ENCODE measurements at regions not wholly inside any gene's neighbourhood (a gene's known extent, or its start where the extent isn't known, plus 50 kb on each side); places are given as distances from the start of the nearest gene placed in this dataset.
"Not testable (repeated sequence)": the region's sequence is repeated elsewhere in the genome, so short reads cannot be mapped to it uniquely, and the experiment has no call there.

- H3K4me3 Mint-ChIP-seq; DNase-seq; POLR2A ChIA-PET; ATAC-seq; H3K27me3 ChIP-seq (ENCODE audit: control insufficient read depth in 2 of 2, insufficient read depth in 2 of 2, low read length in 2 of 2); H3K4me3 ChIP-seq (ENCODE audit: low read length); CTCF ChIA-PET; H3K36me3 ChIP-seq (ENCODE audit: control insufficient read depth in 2 of 3, insufficient read depth in 3 of 3, low read length in 3 of 3); H3K4me1 ChIP-seq (ENCODE audit: control insufficient read depth in 2 of 2, insufficient read depth in 2 of 2, low read length in 2 of 2); H3K27ac ChIP-seq (ENCODE audit: low read depth, low read length); H3K9me3 ChIP-seq (ENCODE audit: control insufficient read depth in 2 of 3, low read length in 3 of 3); intact Hi-C loops (cut with micrococcal nuclease); H3K27me3 Mint-ChIP-seq; H3K4me1 Mint-ChIP-seq: not testable (repeated sequence)
- Mint-ChIP-seq H3K36me3 (peaks cover 0 to 12% (median 3%) of the 10 kb centered on the region in 5 donors), H3K9me3 (peaks cover 0 to 15% (median 2%) of the 10 kb centered on the region in 11 donors), H3K27ac (peak overlapping the region in 1 of 9 donors; percentile 1)
Observed at GRCh38 chr1:59217439-59217838, 79.5 kb upstream of the FGGY start.

GRCh38 chr1:59218521-59219236 is 78.2 kb upstream of the FGGY start:
- CTCF ChIA-PET = no interaction called here
- peaks cover 0 to 4% (median 0%) of the 10 kb centered on the region in 7 donors for H3K4me1 Mint-ChIP-seq
- Histone ChIP-seq H3K9me3 (ENCODE audit: control insufficient read depth in 2 of 3, low read length in 3 of 3) (no peaks in the 10 kb centered on the region), H3K4me1 (ENCODE audit: control insufficient read depth in 2 of 2, insufficient read depth in 2 of 2, low read length in 2 of 2) (no peaks in the 10 kb centered on the region), H3K27ac (ENCODE audit: low read depth, low read length) (no peak overlapping the region), H3K36me3 (ENCODE audit: control insufficient read depth in 2 of 3, insufficient read depth in 3 of 3, low read length in 3 of 3) (no peaks in the 10 kb centered on the region), H3K4me3 (ENCODE audit: low read length) (no peak overlapping the region), H3K27me3 (ENCODE audit: control insufficient read depth in 2 of 2, insufficient read depth in 2 of 2, low read length in 2 of 2) (no peaks in the 10 kb centered on the region)
- POLR2A ChIA-PET = no interaction called here
- intact Hi-C loops (cut with micrococcal nuclease) = no loop called here
- H3K27me3 Mint-ChIP-seq = peaks cover 0 to 4% (median 0%) of the 10 kb centered on the region in 5 donors
- H3K36me3 Mint-ChIP-seq = peaks cover 0 to 12% (median 3%) of the 10 kb centered on the region in 5 donors
- H3K9me3 Mint-ChIP-seq = peaks cover 0 to 15% (median 2%) of the 10 kb centered on the region in 11 donors
- no peak overlapping the region for H3K4me3 Mint-ChIP-seq
- H3K27ac Mint-ChIP-seq = no peak overlapping the region
- ATAC-seq = no peak
- no peak for DNase-seq

- intact Hi-C loops (cut with micrococcal nuclease) = no loop called here
- H3K27ac ChIP-seq (ENCODE audit: low read depth, low read length) = no peak overlapping the region
- Mint-ChIP-seq H3K4me3 (no peak overlapping the region), H3K27ac (no peak overlapping the region), H3K9me3 (peaks cover 0 to 15% (median 2%) of the 10 kb centered on the region in 11 donors), H3K36me3 (peaks cover 0 to 7% (median 3%) of the 10 kb centered on the region in 5 donors), H3K4me1 (peaks cover 0 to 4% (median 0%) of the 10 kb centered on the region in 7 donors), H3K27me3 (peaks cover 0 to 4% (median 0%) of the 10 kb centered on the region in 5 donors)
- ATAC-seq (no peak), DNase-seq (no peak)
- H3K36me3 ChIP-seq (ENCODE audit: control insufficient read depth in 2 of 3, insufficient read depth in 3 of 3, low read length in 3 of 3) = no peaks in the 10 kb centered on the region
- H3K4me3 ChIP-seq (ENCODE audit: low read length) = no peak overlapping the region
- H3K27me3 ChIP-seq (ENCODE audit: control insufficient read depth in 2 of 2, insufficient read depth in 2 of 2, low read length in 2 of 2) = no peaks in the 10 kb centered on the region
- ChIA-PET POLR2A (no interaction called here), CTCF (no interaction called here)
- no peaks in the 10 kb centered on the region for H3K9me3 ChIP-seq (ENCODE audit: control insufficient read depth in 2 of 3, low read length in 3 of 3)
- H3K4me1 ChIP-seq (ENCODE audit: control insufficient read depth in 2 of 2, insufficient read depth in 2 of 2, low read length in 2 of 2) = no peaks in the 10 kb centered on the region
Observed at GRCh38 chr1:59219916-59220315, 77.0 kb upstream of the FGGY start.

- Mint-ChIP-seq H3K36me3 (peaks cover 0 to 6% (median 3%) of the 10 kb centered on the region in 5 donors), H3K4me3 (no peak overlapping the region), H3K27ac (no peak overlapping the region), H3K9me3 (peaks cover 0 to 15% (median 2%) of the 10 kb centered on the region in 11 donors), H3K4me1 (peaks cover 0 to 4% (median 0%) of the 10 kb centered on the region in 7 donors), H3K27me3 (peaks cover 0 to 4% (median 0%) of the 10 kb centered on the region in 5 donors)
- CTCF ChIA-PET = no interaction called here
- H3K36me3 ChIP-seq (ENCODE audit: control insufficient read depth in 2 of 3, insufficient read depth in 3 of 3, low read length in 3 of 3) = no peaks in the 10 kb centered on the region
- ATAC-seq (peak; percentile 38), DNase-seq (no peak)
- H3K9me3 ChIP-seq (ENCODE audit: control insufficient read depth in 2 of 3, low read length in 3 of 3) = no peaks in the 10 kb centered on the region
- POLR2A ChIA-PET = no interaction called here
- H3K27me3 ChIP-seq (ENCODE audit: control insufficient read depth in 2 of 2, insufficient read depth in 2 of 2, low read length in 2 of 2) = no peaks in the 10 kb centered on the region
- intact Hi-C loops (cut with micrococcal nuclease) = no loop called here
- no peak overlapping the region for H3K27ac ChIP-seq (ENCODE audit: low read depth, low read length)
- H3K4me3 ChIP-seq (ENCODE audit: low read length) = no peak overlapping the region
- H3K4me1 ChIP-seq (ENCODE audit: control insufficient read depth in 2 of 2, insufficient read depth in 2 of 2, low read length in 2 of 2) = no peaks in the 10 kb centered on the region
Observed at GRCh38 chr1:59220356-59220755, 76.5 kb upstream of the FGGY start.

GRCh38 chr1:59223198-59223597 is 73.7 kb upstream of the FGGY start:
- H3K36me3 ChIP-seq (ENCODE audit: control insufficient read depth in 2 of 3, insufficient read depth in 3 of 3, low read length in 3 of 3) = no peaks in the 10 kb centered on the region
- H3K27ac ChIP-seq (ENCODE audit: low read depth, low read length) = no peak overlapping the region

GRCh38 chr1:59223989-59224634 is 72.8 kb upstream of the FGGY start:
- no peaks in the 10 kb centered on the region for H3K36me3 Mint-ChIP-seq

More at GRCh38 chr1:59223198-59223597, 73.7 kb upstream of the FGGY start:
- no peak for ATAC-seq
- Mint-ChIP-seq H3K9me3 (peaks cover 0 to 4% (median 0%) of the 10 kb centered on the region in 11 donors), H3K4me3 (no peak overlapping the region), H3K4me1 (peaks cover 0 to 2% (median 0%) of the 10 kb centered on the region in 7 donors), H3K27ac (no peak overlapping the region), H3K36me3 (no peaks in the 10 kb centered on the region), H3K27me3 (no peaks in the 10 kb centered on the region)
- DNase-seq = no peak
- ChIA-PET CTCF (no interaction called here), POLR2A (no interaction called here)
- Histone ChIP-seq H3K4me3 (ENCODE audit: low read length) (no peak overlapping the region), H3K4me1 (ENCODE audit: control insufficient read depth in 2 of 2, insufficient read depth in 2 of 2, low read length in 2 of 2) (no peaks in the 10 kb centered on the region), H3K9me3 (ENCODE audit: control insufficient read depth in 2 of 3, low read length in 3 of 3) (no peaks in the 10 kb centered on the region), H3K27me3 (ENCODE audit: control insufficient read depth in 2 of 2, insufficient read depth in 2 of 2, low read length in 2 of 2) (no peaks in the 10 kb centered on the region)
- intact Hi-C loops (cut with micrococcal nuclease) = no loop called here

More at GRCh38 chr1:59223989-59224634, 72.8 kb upstream of the FGGY start:
- DNase-seq = no peak
- H3K4me3 Mint-ChIP-seq = no peak overlapping the region
- H3K27ac ChIP-seq (ENCODE audit: low read depth, low read length) = no peak overlapping the region
- no peaks in the 10 kb centered on the region for H3K4me1 ChIP-seq (ENCODE audit: control insufficient read depth in 2 of 2, insufficient read depth in 2 of 2, low read length in 2 of 2)
- no peaks in the 10 kb centered on the region for H3K27me3 ChIP-seq (ENCODE audit: control insufficient read depth in 2 of 2, insufficient read depth in 2 of 2, low read length in 2 of 2)
- peaks cover 0 to 2% (median 0%) of the 10 kb centered on the region in 7 donors for H3K4me1 Mint-ChIP-seq
- H3K27ac Mint-ChIP-seq = no peak overlapping the region
- H3K27me3 Mint-ChIP-seq = no peaks in the 10 kb centered on the region
- no peak overlapping the region for H3K4me3 ChIP-seq (ENCODE audit: low read length)
- no peak for ATAC-seq
- peaks cover 0 to 6% (median 0%) of the 10 kb centered on the region in 11 donors for H3K9me3 Mint-ChIP-seq
- ChIA-PET POLR2A (no interaction called here), CTCF (interaction anchor here (0.7 kb wide), 1 partner anchor 31 kb away, joined by 3 read pairs; no protein-coding TSS in a partner anchor)
- intact Hi-C loops (cut with micrococcal nuclease) = no loop called here
- H3K36me3 ChIP-seq (ENCODE audit: control insufficient read depth in 2 of 3, insufficient read depth in 3 of 3, low read length in 3 of 3) = no peaks in the 10 kb centered on the region
- no peaks in the 10 kb centered on the region for H3K9me3 ChIP-seq (ENCODE audit: control insufficient read depth in 2 of 3, low read length in 3 of 3)
